Transverse colon (tissue), 4 donors: ENCODE measurements at regions not wholly inside any gene's neighbourhood (a gene's known extent, or its start where the extent isn't known, plus 50 kb on each side); places are given as distances from the start of the nearest gene placed in this dataset.

Experiments used
- DNase-seq: peaks from one replicate; pipeline ENCODE4 v3.0.0-alpha.2; 2019
- H3K27ac ChIP-seq, 4 donors: fragments of 200-600 bp; sonication (generic); 2 replicates each; pipeline ENCODE4 v1.5.1; 2016 to 2018; ENCODE audit warnings: inconsistent platforms in 4 of 4
- H3K27me3 ChIP-seq: fragments of 200-600 bp; sonication (generic); 2 replicates; pipeline ENCODE4 v1.5.1; 2017; ENCODE audit warnings: inconsistent platforms
- H3K36me3 ChIP-seq, 4 donors: fragments of 200-600 bp; sonication (generic); 2 replicates each; pipeline ENCODE4 v1.5.1; 2017 to 2019; ENCODE audit warnings: inconsistent platforms in 4 of 4
- H3K4me1 ChIP-seq, 4 donors: fragments of 200-600 bp; sonication (generic); 2 replicates each; pipeline ENCODE4 v1.5.1; 2017 to 2020; ENCODE audit warnings: inconsistent platforms in 4 of 4
- H3K4me3 ChIP-seq, 4 donors: fragments of 200-600 bp; sonication (generic); 1 replicate in 1 of 4; 2 replicates in 3 of 4; pipeline versions ENCODE4 v1.5.1 to v1.6.1; 2017 to 2019; ENCODE audit warnings: inconsistent platforms in 4 of 4
- H3K9me3 ChIP-seq, 2 donors: fragments of 200-600 bp; sonication (generic); 2 replicates each; pipeline ENCODE4 v1.5.1; 2017 to 2019; ENCODE audit warnings: inconsistent platforms in 2 of 2
- EP300 ChIP-seq: sonication (generic); formaldehyde crosslinking; IDR thresholded peaks from one replicate; pipeline ENCODE4 v1.6.1; 2017; ENCODE audit warnings: antibody characterized with exemption, low read depth
- POLR2A ChIP-seq: fragments of 450-650 bp; IDR thresholded peaks from one replicate; pipeline ENCODE4 v1.6.1; 2016; ENCODE audit warnings: antibody characterized with exemption, mild to moderate bottlenecking, moderate library complexity
- POLR2AphosphoS5 ChIP-seq, 3 donors: sonication (generic); formaldehyde crosslinking; IDR thresholded peaks; one replicate each; pipeline ENCODE4 v1.6.1; 2016; ENCODE audit warnings: antibody characterized with exemption in 3 of 3
- WGBS, 2 donors: methylation state at CpG; one replicate each; pipeline ENCODE4 v1.1.5; 2018; ENCODE audit warnings: low coverage in 1 of 2; 5-methylcytosine and 5-hydroxymethylcytosine counted together
- in situ Hi-C, 4 donors: fragments of 200-750 bp; cut with MboI; loops; one replicate each; pipeline versions ENCODE4 v1.15.0 to v1.15.1; 2017; ENCODE audit warnings: low sequenced_read_pairs in 3 of 4, low pct_ligation_motif_present in 1 of 4, low pct_unique_long_range_greater_than_20kb in 1 of 4
- intact Hi-C: fragments of 100-400 bp; cut with DNase I; formaldehyde crosslinking; loops from one replicate; pipeline ENCODE4 v1.15.1; 2023; ENCODE audit warnings: low total_unique reads
- TF ChIP-seq, protein P1 (sequence below), 5 experiments: fragments of 200-600 bp in 3 of 5; fragments of 450-650 bp in 2 of 5; sonication (generic) in 3 of 5; IDR thresholded peaks; 1 replicate in 2 of 5; 2 replicates in 3 of 5; pipeline ENCODE4 v1.5.1; 2016 to 2017; ENCODE audit warnings: antibody characterized with exemption in 5 of 5, inconsistent platforms in 3 of 5, mild to moderate bottlenecking in 2 of 5, moderate library complexity in 1 of 5

DNA sequence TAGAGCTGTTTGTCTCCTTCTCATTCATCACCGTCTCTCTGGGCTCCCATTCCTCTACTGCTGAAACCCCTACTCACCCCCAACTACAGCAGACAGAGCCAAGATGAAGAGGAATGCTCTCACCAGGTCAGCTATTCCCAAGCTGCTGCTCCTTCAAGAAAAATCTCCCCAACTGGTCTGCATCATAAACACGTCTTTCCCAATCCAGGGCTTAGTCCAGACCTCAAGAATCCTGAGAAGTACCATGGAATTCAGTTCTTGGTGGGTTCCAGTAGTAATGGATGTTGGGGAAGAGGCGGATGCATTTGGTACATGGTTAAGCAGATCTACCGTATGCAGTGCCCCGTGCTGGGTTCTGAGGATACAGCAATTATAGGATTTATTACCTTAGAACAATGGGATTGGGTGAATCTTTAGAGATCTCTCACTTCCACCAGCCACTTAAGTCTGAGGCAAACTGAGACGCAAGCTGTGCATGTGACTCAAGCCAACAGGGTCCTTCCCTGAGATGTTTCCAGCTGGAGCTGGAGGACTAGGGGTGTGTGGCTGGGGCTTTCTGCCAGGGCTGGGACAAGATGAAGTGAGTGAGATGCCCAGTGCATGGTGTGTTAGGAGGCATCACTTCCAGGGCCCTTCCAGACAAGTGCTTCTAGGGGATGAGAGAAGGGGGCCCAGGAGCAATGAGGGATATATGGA lies 232.7 kb upstream of the CDH5 start:
- WGBS, 2 donors: 67 to 83% methylated on average over 4 to 6 of the region's 6 CpGs
- Histone ChIP-seq H3K27me3 (no peaks in the 10 kb centered on the region), H3K4me3 (no peak overlapping the region), H3K9me3 (no peaks in the 10 kb centered on the region), H3K36me3 (no peaks in the 10 kb centered on the region), H3K27ac (no peak overlapping the region), H3K4me1 (peaks cover 0 to 10% (median 3%) of the 10 kb centered on the region in 4 donors)
- no peak for DNase-seq
- intact Hi-C loops: no loop called here
- TF ChIP-seq POLR2A (no peak), EP300 (no peak), POLR2AphosphoS5 (IDR thresholded peaks at IDR 0.05) (no peak)
- TF ChIP-seq, protein P1, sequence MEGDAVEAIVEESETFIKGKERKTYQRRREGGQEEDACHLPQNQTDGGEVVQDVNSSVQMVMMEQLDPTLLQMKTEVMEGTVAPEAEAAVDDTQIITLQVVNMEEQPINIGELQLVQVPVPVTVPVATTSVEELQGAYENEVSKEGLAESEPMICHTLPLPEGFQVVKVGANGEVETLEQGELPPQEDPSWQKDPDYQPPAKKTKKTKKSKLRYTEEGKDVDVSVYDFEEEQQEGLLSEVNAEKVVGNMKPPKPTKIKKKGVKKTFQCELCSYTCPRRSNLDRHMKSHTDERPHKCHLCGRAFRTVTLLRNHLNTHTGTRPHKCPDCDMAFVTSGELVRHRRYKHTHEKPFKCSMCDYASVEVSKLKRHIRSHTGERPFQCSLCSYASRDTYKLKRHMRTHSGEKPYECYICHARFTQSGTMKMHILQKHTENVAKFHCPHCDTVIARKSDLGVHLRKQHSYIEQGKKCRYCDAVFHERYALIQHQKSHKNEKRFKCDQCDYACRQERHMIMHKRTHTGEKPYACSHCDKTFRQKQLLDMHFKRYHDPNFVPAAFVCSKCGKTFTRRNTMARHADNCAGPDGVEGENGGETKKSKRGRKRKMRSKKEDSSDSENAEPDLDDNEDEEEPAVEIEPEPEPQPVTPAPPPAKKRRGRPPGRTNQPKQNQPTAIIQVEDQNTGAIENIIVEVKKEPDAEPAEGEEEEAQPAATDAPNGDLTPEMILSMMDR (IDR thresholded peaks at IDR 0.05): no peak
- in situ Hi-C loops: no loop called here

DNA sequence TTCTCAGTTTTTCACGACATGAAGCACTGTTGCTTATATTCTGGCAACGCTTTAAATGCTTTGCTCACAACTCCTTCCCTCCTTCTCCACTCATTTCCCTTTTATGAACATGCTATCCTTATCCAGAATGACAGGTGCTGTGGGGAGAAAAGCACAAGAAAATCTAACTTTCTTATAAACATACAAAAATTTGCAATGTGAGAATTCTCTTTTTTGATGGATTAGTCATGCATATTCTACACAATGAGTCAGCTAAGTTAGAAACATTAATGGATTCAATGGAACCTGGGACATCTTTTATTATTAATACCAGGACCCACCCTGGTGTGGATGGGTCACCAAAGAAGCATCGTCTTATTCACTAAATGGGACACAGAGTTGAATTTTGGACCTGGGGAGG lies 234.6 kb upstream of the CDH5 start:
- intact Hi-C loops (no loop called here), in situ Hi-C loops (no loop called here)
- peaks cover 0 to 10% (median 3%) of the 10 kb centered on the region in 4 donors for H3K4me1 ChIP-seq
- no peak for DNase-seq
- H3K27ac ChIP-seq: no peak overlapping the region
- H3K27me3 ChIP-seq: no peaks in the 10 kb centered on the region
- H3K4me3 ChIP-seq: no peak overlapping the region
- 61 to 76% methylated on average over 3 of the region's 3 CpGs for WGBS, 2 donors
- no peaks in the 10 kb centered on the region for H3K9me3 ChIP-seq
- no peak for TF ChIP-seq POLR2AphosphoS5 (IDR thresholded peaks at IDR 0.05)
- TF ChIP-seq EP300: no peak
- TF ChIP-seq POLR2A: no peak
- TF ChIP-seq, protein P1 (IDR thresholded peaks at IDR 0.05): no peak
- no peaks in the 10 kb centered on the region for H3K36me3 ChIP-seq

DNA sequence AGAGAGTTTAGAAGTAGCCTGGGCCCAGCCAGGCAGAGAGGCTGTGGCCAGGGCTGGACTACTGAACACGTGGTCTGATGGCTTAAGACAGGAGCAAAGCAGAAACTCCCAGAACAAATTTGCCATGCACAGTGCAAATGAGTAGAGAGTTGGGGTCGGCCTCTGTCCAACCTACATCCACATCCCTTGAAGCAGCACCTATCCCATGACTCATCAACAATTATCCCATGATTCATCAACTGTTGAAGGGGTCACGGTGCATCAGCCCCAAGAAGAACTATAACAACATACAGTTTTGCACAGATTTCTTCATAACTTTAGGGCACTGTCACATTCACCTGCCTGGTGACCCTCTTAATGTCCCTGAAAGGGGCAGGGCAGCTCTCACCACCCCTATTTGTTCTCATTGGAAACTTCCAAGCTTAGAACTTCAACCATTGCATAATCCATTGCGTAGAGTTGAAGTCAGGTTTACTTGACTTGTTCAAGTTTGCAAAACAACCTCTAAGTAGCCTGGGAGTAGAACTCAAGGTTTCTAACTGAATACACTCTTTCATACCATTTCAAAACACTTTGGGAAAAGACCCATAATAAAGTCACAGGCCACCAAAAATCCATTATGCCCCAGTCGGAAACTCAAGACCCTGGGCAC lies 235.2 kb upstream of the CDH5 start:
- Histone ChIP-seq H3K4me3 (no peak overlapping the region), H3K27me3 (no peaks in the 10 kb centered on the region), H3K36me3 (no peaks in the 10 kb centered on the region), H3K27ac (no peak overlapping the region), H3K4me1 (peaks cover 0 to 10% (median 3%) of the 10 kb centered on the region in 4 donors), H3K9me3 (no peaks in the 10 kb centered on the region)
- WGBS, 2 donors: 71 to 80% methylated on average over 1 to 5 of the region's 5 CpGs
- intact Hi-C loops: no loop called here
- in situ Hi-C loops: no loop called here
- TF ChIP-seq POLR2AphosphoS5 (IDR thresholded peaks at IDR 0.05) (no peak), POLR2A (no peak), EP300 (no peak)
- TF ChIP-seq, protein P1 (IDR thresholded peaks at IDR 0.05): no peak
- DNase-seq: no peak

DNA sequence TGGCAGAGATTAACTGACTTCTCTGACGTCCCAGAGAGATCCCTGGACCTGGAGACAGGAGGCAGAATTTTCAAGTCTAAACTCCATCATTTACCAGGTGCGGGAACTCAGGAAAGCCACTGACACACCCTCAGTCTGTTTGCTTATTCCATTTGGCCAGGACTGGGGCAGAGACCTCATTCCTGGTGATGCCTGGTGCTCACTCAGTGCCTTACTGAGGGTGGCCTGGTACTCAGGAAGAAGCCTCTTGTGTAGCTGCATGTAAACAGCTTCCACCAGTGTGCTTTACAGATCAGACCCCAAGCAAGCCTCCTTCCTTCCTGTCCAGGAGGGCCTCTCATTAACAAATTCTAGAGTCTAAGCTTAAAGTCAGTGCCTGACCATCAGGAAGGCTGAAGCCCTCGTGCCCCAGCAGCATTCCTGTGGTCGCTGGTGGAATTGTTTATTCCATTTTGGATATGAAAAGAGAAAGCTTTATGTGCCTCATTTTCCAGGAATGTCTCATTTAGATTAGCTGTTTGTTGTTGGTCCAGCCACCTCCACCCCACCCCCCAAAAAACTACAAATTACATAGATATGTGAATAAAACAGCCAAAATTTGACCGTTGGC lies 236.1 kb upstream of the CDH5 start:
- in situ Hi-C loops: no loop called here

More for the DNA sequence above, 236.1 kb upstream of the CDH5 start:
- WGBS, 2 donors: 52% methylated on average over 5 of the region's 5 CpGs; no CpG with 5 or more reads in 1 of the 2 donors
- H3K9me3 ChIP-seq: no peaks in the 10 kb centered on the region
- intact Hi-C loops: no loop called here
- H3K4me3 ChIP-seq: no peak overlapping the region
- TF ChIP-seq, protein P1 (IDR thresholded peaks at IDR 0.05): no peak
- TF ChIP-seq EP300 (no peak), POLR2AphosphoS5 (IDR thresholded peaks at IDR 0.05) (no peak), POLR2A (no peak)
- DNase-seq: no peak
- H3K27me3 ChIP-seq: no peaks in the 10 kb centered on the region
- no peaks in the 10 kb centered on the region for H3K36me3 ChIP-seq
- peaks cover 0 to 6% (median 3%) of the 10 kb centered on the region in 4 donors for H3K4me1 ChIP-seq
- H3K27ac ChIP-seq: no peak overlapping the region
